Activated CD4-positive, alpha-beta T cell treated with anti-CD3 and anti-CD28 coated beads, Interleukin-2, amount 50 U/mL, for 16 hours (primary cell): ENCODE measurements at regions not wholly inside any gene's neighbourhood (a gene's known extent, or its start where the extent isn't known, plus 50 kb on each side); places are given as distances from the start of the nearest gene placed in this dataset.

ENCODE experiments used
- DNase-seq: peaks from one replicate; pipeline ENCODE4 v3.0.0-alpha.2; 2020

- peak; percentile 66 for DNase-seq
Observed at GRCh38 chrX:45852884-45853283, 652.2 kb upstream of the DIPK2B start.

- DNase-seq: peak; percentile 75
Observed at GRCh38 chrX:45851434-45851991, 650.8 kb upstream of the DIPK2B start.

GRCh38 chrX:45850775-45851433, 650.2 kb upstream of the DIPK2B start:
- peak; percentile 44 for DNase-seq

GRCh38 chrX:45850197-45850774, 649.6 kb upstream of the DIPK2B start:
- peak; percentile 21 for DNase-seq

- peak; percentile 71 for DNase-seq
Observed at GRCh38 chrX:45849261-45849862, 648.7 kb upstream of the DIPK2B start.

- DNase-seq: no peak
Observed at GRCh38 chrX:45847961-45848360, 647.3 kb upstream of the DIPK2B start.

- DNase-seq: no peak
Observed at GRCh38 chrX:45846328-45846727, 645.7 kb upstream of the DIPK2B start.

GRCh38 chrX:45845142-45845541, 644.5 kb upstream of the DIPK2B start:
- DNase-seq: peak; percentile 75

- peak; percentile 21 for DNase-seq
Observed at GRCh38 chrX:45843518-45843917, 642.8 kb upstream of the DIPK2B start.

- no peak for DNase-seq
Observed at GRCh38 chrX:45842926-45843315, 642.2 kb upstream of the DIPK2B start.

- peak; percentile 35 for DNase-seq
Observed at GRCh38 chrX:45842207-45842925, 641.7 kb upstream of the DIPK2B start.

GRCh38 chrX:45840411-45840950, 639.8 kb upstream of the DIPK2B start:
- no peak for DNase-seq

GRCh38 chrX:45830343-45830742, 629.7 kb upstream of the DIPK2B start:
- no peak for DNase-seq

GRCh38 chrX:45824471-45824870, 623.8 kb upstream of the DIPK2B start:
- DNase-seq: peak; percentile 51

- no peak for DNase-seq
Observed at GRCh38 chrX:45823536-45823935, 622.9 kb upstream of the DIPK2B start.

- DNase-seq: no peak
Observed at GRCh38 chrX:45822124-45822523, 621.4 kb upstream of the DIPK2B start.

GRCh38 chrX:45818913-45819312, 618.2 kb upstream of the DIPK2B start:
- no peak for DNase-seq

- DNase-seq: peak; percentile 69
Observed at GRCh38 chrX:45815441-45815840, 614.8 kb upstream of the DIPK2B start.

GRCh38 chrX:45811326-45811725, 610.6 kb upstream of the DIPK2B start:
- DNase-seq: peak; percentile 39

GRCh38 chrX:45807572-45808425, 607.1 kb upstream of the DIPK2B start:
- DNase-seq: peak; percentile 43

- peak; percentile 88 for DNase-seq
Observed at GRCh38 chrX:45806410-45807121, 605.9 kb upstream of the DIPK2B start.
